ENCODE measurements at regions not wholly inside any gene's neighbourhood (a gene's known extent, or its start where the extent isn't known, plus 50 kb on each side); places are given as distances from the start of the nearest gene placed in this dataset.
"Not testable (repeated sequence)": the region's sequence is repeated elsewhere in the genome, so short reads cannot be mapped to it uniquely, and the experiment has no call there.

GRCh38 chr2:66243809-66244208, 191.1 kb upstream of the MEIS1 start:
- DNase-seq (ENCODE audit: low read depth in 3 of 3): not testable (repeated sequence)

DNA sequence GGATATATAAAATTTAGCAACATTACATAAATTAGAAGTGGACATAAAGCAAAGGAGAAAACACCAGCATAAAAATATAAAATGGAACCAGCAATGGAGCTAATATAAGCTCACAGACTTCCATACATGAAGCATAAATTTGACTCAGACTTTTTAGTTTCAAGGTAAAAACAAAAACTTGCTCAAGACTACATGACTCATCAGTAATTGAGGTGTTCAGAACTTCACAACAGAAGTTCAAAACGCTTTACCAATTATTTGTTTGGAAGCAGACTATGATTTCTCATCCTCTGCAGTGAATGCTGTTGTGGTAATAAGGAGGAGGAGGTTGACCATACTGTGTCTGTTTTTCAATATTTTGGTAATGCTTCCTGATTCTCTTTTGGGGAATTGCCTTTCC, 192.0 kb upstream of the MEIS1 start:
- DNase-seq (ENCODE audit: low read depth in 3 of 3): not testable (repeated sequence)

DNA sequence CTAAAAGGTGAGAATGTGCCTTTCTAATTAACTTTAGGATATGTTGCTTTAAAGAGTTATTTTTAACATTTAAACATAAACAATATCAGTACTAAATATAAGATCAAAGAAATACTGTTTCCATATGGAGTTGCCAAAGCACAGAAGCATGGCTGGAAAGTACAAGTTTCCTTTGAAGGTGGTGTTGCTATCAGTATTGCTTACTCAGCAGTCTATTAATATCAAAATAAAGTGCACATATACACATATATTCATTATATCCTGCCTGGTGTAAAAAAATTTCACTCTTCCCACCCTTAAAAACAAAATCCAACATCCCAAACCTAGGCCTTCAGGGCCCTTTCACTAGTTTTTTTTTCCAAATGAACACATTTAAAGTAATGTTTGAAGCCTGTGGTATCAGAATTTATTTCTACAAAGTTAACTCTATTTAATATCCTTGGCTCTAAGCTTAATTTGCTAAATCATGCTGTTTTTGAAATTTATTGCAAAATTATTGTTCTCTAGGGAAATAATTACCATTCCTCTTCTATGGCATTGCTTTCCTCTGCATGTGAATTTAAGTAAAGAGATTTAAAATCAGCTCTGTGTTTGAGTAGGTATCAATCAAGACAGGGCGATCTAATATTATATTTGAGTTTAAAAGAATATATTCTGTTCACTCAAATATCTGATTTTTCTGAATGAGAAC, 192.7 kb upstream of the MEIS1 start:
- no peak for DNase-seq (ENCODE audit: low read depth in 3 of 3)

DNA sequence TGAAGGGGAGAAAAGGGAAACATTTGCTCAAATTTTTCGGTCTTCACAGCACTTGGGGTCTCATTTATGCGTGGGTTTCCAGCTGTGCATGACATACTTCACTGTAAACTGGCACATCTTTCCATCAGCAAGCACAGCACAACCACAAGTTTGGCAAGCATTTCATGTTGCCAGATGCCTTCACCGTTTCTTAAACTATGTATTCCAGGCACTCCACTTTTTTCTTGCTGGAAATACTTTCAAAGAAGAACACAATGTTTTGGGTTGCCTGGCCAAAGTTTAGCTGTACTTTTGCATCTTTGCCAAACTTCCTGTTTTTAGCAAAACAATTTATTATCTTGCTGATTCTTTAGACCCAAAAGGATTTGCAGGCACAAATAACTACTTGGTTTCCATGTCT, 194.6 kb upstream of the MEIS1 start:
- DNase-seq (ENCODE audit: low read depth in 3 of 3): no peak

- no peak for DNase-seq (ENCODE audit: low read depth in 3 of 3)
These were observed 195.3 kb upstream of the MEIS1 start for GRCh38 chr2:66239655-66240054.

DNA sequence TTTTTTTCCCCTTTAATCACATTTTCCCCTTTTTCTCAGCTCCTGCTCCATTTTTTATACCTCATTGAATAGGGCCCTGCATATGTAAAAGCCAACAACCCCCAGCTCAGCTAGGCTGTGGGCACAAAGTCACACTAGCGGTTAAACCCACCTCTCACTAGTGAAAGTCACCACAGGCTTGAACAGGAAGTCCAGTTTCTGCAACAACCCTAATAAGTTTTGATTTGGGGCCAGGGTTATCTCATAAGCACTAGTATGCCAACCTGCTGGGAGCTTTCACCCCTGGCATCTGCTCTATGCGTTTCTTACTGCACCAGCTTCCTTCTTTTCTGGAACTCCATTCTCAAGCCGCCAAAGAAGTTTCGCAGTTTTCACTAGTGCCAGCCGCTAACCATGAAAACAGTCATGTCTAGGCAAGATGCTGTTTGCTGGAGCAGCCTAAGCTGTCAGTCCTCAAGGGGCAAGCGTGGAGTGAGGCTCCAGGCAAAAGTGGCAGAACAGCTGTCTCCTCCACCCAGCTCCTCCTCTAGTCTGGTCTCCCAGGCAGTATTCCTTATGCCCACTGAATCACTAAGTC, 197.0 kb upstream of the MEIS1 start:
- no peak for DNase-seq (ENCODE audit: low read depth in 3 of 3)

- DNase-seq (ENCODE audit: low read depth in 3 of 3): no peak
These were observed 197.8 kb upstream of the MEIS1 start for GRCh38 chr2:66236816-66237802.

GRCh38 chr2:66236067-66236685, 198.7 kb upstream of the MEIS1 start:
- no peak for DNase-seq (ENCODE audit: low read depth in 3 of 3)

- DNase-seq (ENCODE audit: low read depth in 3 of 3): no peak
These were observed 199.5 kb upstream of the MEIS1 start for GRCh38 chr2:66235428-66235827.

DNA sequence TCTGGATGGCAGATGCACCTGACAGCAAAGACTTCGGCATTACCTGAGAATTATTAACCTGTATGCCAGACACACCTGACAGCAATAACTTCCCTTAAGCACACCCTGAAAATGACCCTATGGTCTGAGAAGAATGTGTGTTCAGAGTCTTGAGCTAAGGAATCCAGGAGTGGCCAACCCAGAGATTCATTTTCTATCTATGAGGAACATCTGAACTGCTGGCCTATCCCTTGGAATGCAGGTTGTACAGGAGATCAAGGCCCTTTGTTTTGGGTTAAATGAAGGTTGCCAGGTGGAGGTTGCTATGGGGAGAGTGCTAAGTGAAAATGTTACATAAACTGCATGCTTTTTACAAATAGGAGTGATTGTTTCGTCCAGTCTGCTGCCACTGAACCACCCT, 200.9 kb upstream of the MEIS1 start:
- DNase-seq (ENCODE audit: low read depth in 3 of 3): no peak

DNA sequence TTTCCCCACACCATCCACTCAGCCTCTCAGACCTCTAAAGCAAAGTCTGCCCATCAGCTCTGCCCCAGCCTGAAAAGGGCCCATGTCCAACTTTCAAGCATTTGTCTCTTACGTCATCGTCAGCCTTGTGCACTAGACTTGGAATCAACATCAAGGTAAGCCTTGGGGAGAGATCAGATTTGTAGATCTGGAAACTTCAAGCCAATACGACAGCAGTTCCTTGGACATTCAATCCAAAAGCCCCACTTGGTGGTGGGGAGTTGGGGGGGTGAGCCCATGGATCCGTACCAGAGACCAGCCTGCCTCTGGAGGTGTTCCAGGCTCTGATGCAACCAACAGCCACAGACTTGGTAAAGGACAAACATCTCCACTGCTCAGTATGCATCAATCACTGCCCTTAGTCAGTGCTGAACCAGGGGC, 206.8 kb upstream of the MEIS1 start:
- DNase-seq (ENCODE audit: low read depth in 3 of 3): no peak

DNA sequence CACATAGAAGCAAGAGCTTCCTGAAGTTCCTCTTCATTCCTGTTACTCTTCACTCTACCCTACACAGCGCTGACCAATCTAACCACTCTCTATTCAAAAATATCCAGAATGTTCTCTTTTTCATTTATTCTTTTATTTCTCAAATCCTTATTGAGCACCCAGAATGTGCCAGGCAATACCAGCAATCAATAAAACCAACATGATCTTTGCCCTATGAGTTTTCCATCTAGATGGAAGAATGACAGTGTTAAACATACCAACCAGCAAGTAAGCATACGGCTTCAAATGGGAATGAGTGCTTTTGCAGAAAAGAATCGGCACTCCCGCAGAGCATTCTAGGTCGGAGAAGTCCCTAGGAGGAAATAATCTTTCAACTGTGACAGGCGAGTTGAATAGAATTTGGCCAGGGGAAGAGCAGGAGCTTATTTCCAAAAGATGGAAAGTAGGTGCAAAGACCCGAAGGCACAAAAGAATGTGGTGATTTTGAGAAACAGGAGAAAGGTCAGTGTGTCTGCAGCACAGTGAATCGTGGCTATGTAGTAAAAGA, 217.8 kb upstream of the MEIS1 start:
- DNase-seq (ENCODE audit: low read depth in 3 of 3): no peak

DNA sequence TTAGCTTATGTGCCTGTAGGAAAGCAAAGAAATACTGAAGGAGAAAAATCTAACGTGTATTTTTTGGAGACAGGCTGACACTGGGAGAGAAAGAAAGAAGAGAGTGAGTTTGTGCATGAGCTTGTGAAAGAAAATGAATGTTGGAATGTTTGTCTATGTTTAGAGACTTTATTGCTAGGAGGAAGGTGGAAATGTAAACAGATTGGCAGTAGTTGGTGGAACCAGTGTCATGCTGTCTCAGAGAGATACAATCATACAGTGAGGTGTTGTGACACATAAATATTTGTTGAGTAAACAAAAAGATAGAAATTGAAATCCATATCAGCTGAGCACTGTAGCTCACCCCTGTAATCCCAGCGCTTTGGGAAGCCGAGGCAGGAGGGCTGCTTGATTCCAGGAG, 222.2 kb upstream of the MEIS1 start:
- no peak for DNase-seq (ENCODE audit: low read depth in 3 of 3)

DNA sequence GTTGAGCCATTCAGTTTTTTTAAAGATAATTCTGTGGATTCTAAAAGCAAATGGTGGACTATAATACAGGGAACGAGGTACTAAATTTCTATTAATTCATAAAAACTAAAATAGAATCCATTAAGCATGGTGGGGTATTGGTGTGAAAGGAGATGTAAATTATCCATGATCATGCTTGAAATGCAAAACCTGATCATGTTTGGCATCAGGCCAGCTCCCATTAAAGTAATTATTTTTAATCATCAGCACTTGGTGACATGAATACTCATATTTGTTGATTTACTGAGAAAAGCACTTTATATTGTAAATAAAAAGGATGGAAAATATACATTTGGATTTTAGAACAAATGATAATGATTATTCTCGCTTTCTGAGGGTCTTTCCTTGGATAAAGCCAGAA, 232.3 kb upstream of the MEIS1 start:
- DNase-seq (ENCODE audit: low read depth in 3 of 3): no peak

DNA sequence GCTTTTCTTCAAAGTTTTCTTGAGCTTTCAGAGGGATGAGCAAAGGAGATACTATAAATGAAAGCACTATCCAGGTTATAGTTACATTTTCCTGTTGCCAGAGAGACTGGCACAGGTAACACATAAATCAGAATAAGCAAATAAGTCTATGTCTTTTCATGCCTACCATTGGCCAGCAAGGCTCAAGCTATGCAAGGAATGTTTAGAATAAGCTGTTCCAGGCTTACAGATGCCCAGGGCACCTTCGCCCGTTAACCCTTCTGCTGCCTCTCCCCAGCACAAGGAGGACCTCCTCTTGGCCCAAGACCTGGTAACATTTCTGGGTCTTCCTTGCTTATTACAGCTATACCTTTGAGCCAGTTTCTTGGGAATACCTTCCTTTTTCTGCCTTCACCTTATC, 233.7 kb upstream of the MEIS1 start:
- no peak for DNase-seq (ENCODE audit: low read depth in 3 of 3)

DNA sequence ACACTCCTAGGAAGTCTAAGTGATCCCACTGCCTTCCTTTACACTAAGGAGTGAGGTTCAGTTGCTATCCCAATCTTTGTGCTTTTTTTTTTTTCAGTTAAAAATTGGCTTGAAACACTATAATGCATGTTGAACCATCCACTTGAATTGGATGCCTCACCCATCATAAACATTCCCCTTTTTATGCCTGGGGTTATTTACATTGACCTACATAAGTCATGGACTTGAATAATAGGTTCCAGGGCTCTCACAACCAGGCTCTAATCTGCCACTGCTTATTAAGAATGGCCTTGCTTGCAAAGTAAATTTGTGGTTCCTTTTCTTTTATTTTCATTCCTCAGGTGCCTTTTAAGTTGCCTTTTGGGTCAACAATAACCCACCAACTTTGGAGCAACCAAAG, 236.1 kb upstream of the MEIS1 start:
- no peak for DNase-seq (ENCODE audit: low read depth in 3 of 3)

GRCh38 chr2:66192888-66193287, 242.0 kb upstream of the MEIS1 start:
- DNase-seq (ENCODE audit: low read depth in 3 of 3): no peak

DNA sequence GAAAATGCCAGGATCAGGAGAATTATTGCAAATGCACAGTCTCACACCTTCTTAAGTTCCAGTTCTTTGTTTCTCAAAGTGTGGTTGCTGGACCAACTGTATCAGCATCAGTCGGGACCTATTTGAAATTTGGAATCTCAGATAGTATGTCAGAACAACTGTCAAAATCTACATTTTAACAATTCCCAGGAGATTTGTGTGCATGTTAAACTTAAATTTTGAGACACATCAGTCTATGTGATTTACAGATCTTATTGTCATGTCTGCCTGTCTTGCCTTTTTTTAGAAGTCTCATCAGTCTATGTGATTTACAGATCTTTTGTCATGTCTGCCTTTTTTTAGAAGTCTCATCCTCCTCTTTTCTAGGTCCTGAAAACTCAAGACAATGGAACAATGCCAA, 243.6 kb upstream of the MEIS1 start:
- no peak for DNase-seq (ENCODE audit: low read depth in 3 of 3)

GRCh38 chr2:66189553-66189952, 245.4 kb upstream of the MEIS1 start:
- DNase-seq (ENCODE audit: low read depth in 3 of 3): no peak

- no peak for DNase-seq (ENCODE audit: low read depth in 3 of 3)
These were observed 248.4 kb upstream of the MEIS1 start for GRCh38 chr2:66186537-66186936.

- DNase-seq (ENCODE audit: low read depth in 3 of 3): no peak
These were observed 249.3 kb upstream of the MEIS1 start for GRCh38 chr2:66185497-66186054.
